AG10803 (cell line): ENCODE measurements at regions not wholly inside any gene's neighbourhood (a gene's known extent, or its start where the extent isn't known, plus 50 kb on each side); places are given as distances from the start of the nearest gene placed in this dataset.

Experiments used
- DNase-seq: peaks from one replicate; pipeline ENCODE4 v3.0.0; 2010; ENCODE audit warnings: low read depth
- H3K4me3 ChIP-seq: 2 replicates; pipeline ENCODE4 v1.5.1; 2011; ENCODE audit warnings: mild to moderate bottlenecking, low read length, control low read depth
- TF ChIP-seq, protein P1 (sequence below): conservative IDR thresholded peaks from 2 replicates; pipeline ENCODE4 v1.5.1; 2011; ENCODE audit warnings: mild to moderate bottlenecking, low read length, control low read depth, inconsistent platforms

DNA sequence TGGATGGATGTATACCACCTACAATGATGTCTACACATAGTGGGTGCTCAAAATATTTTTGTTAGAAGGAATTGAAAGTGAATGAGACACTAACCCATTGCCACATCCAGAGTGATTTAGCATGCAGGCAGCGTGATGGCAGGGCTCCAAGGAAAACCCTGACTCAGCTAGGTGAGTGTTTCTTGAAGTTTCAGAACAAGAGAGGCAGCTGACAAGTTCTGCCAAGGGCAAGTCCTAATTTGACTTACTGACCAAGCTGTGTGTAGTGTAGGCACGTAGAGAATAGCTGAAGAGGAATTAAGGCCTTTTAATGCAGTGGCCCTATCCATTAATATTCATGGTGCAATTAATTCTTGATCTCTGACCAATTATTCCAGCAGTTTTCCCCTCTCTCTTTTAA lies 107.8 kb upstream of the ATP10B start:
- no peak overlapping the region for H3K4me3 ChIP-seq
- no peak for DNase-seq
- TF ChIP-seq, protein P1, sequence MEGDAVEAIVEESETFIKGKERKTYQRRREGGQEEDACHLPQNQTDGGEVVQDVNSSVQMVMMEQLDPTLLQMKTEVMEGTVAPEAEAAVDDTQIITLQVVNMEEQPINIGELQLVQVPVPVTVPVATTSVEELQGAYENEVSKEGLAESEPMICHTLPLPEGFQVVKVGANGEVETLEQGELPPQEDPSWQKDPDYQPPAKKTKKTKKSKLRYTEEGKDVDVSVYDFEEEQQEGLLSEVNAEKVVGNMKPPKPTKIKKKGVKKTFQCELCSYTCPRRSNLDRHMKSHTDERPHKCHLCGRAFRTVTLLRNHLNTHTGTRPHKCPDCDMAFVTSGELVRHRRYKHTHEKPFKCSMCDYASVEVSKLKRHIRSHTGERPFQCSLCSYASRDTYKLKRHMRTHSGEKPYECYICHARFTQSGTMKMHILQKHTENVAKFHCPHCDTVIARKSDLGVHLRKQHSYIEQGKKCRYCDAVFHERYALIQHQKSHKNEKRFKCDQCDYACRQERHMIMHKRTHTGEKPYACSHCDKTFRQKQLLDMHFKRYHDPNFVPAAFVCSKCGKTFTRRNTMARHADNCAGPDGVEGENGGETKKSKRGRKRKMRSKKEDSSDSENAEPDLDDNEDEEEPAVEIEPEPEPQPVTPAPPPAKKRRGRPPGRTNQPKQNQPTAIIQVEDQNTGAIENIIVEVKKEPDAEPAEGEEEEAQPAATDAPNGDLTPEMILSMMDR: no peak

DNA sequence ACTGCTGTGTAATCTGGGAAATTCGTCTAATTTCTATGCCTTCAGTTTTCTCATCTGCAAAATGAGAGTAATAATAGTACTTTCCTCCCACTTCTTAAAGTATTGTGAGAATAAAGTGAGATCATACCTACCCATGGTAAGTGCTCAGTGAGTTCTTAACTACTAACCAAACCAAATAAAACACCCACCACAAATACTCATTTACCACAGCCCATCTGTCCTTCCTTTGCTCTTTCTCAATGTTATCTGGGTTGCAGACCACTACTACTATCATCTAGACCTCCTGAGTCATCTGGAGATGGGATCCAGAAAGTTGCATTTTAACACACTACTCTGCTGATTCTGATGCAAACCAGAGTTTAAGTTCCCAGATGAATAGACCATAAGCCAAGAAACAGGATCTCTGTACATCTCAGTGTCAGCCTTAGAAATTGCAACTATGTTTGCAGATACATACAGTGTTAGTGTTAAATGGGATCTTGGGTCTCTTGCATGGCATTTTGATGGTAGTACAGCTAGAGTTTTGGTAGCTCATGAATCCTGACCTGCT lies 105.4 kb upstream of the ATP10B start:
- no peak overlapping the region for H3K4me3 ChIP-seq
- TF ChIP-seq, protein P1: no peak
- no peak for DNase-seq

DNA sequence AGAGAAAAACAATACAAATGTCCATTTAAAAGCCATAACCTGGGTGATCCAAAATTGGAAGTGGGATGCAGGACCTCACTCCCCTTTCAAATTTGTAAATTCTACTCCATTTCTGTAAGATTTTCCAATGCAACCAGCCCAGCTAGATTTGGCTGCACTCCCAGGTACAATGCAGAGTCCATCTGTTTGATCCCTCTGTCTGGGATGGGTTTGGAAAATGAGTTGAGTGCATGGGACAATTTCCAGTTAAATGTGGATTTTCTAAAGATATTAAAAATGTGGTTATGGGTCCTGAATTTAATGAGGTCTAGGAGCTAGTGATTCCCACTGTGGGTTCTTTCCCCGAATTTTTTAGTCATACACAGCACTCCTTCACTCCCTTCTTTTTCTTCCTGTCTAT lies 104.0 kb upstream of the ATP10B start:
- H3K4me3 ChIP-seq: no peak overlapping the region
- TF ChIP-seq, protein P1: no peak
- no peak for DNase-seq

DNA sequence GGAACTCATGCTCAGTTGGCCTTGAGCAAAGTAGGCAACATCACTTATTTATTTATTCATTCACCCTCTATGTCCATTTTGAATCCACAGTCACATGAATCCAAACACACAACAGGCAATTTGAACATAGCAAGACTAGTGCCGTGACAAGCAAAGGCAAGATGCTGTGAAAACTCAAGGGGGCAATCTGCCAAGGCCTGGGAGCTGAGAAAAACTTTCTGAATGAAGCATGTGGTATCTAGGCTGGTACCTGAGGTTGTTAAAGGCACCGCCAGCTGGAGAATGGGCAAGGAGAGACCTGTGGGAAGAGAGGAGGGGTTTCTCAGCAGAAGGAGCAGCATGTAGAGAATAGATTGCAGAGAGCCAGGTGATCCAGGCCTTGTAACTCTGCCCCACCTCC lies 98.3 kb upstream of the ATP10B start:
- DNase-seq: no peak
- no peak overlapping the region for H3K4me3 ChIP-seq
- TF ChIP-seq, protein P1: no peak

DNA sequence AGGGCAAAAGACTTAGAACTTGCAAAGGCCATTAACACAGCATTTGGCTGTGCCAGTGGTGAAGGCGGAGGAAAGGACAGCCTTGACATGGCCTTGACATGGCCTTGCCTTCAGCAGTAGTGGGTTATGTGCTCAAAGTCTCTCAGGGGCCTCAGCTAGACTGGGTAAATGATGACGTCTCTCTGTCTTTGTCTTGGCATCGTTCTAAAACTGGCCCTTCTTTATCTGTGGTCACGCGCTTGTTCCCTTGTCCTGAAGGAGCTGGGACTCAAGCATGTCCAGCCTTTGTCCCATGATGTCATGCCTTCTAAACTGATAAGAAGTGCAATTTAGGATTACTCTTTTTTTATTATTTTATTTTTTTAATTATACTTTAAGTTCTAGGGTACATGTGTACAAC lies 88.7 kb upstream of the ATP10B start:
- H3K4me3 ChIP-seq: no peak overlapping the region
- no peak for DNase-seq
- TF ChIP-seq, protein P1: no peak

DNA sequence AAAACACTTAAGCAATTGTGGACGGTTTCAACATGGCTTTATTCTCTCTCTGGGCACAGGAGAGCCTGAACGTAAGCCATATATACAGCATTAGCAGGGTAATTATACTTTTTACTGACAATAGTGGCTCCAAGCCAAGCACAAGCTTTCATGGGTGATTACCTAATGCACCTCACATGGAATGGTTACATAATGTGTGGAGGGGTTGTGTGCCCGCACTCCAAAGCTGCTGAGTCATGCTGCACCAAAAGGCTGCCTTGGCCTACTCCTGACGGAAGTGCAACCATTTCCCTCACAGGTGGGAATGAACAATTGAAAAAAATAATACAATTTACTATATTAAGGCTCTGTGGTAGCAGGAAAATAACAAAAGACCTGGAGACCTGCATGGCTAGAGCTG lies 86.5 kb upstream of the ATP10B start:
- no peak for DNase-seq
- no peak overlapping the region for H3K4me3 ChIP-seq
- TF ChIP-seq, protein P1: no peak

DNA sequence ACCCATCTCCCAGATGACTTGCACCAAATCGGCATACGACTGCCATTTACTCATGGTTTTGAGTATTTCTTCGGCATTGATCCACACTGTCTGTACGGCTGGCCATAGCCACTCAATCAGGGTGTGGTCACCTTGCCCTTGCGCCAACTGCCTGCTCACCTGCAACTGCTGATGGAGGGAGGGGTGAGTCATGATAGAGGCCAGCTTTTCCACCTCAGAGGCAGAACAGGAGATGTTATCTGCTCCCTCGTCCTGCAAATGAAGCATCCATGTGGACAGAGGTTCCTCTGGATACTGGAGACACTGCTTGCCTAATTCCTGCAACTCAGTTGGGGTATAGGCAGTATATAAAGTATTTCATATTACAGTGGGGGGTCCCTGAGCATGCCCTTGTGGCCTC lies 85.6 kb upstream of the ATP10B start:
- TF ChIP-seq, protein P1: no peak
- H3K4me3 ChIP-seq: no peak overlapping the region
- DNase-seq: no peak
